ENCODE measurements at regions not wholly inside any gene's neighbourhood (a gene's known extent, or its start where the extent isn't known, plus 50 kb on each side); places are given as distances from the start of the nearest gene placed in this dataset.
"Not testable (repeated sequence)": the region's sequence is repeated elsewhere in the genome, so short reads cannot be mapped to it uniquely, and the experiment has no call there.

DNA sequence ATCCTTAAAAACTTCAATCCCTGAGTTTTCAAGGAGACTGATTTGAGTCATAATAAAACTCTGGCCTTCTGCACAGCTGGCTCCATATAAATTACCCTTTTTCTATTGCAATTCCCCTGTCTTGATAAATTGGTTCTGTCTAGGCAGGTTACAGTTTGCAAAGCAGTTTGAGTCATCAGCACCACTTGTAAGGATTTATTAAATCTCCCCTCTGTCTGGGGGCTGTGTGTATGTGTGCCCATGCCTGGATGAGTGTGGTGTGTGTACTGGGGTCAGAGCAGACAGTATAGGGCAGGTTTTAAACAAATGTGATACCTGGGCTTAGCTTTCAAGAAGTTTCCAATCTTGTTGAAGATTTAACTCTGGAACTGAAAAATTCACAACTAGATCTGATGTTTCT, 228.6 kb downstream of the FNDC1 start:
- DNase-seq, result no peak

DNA sequence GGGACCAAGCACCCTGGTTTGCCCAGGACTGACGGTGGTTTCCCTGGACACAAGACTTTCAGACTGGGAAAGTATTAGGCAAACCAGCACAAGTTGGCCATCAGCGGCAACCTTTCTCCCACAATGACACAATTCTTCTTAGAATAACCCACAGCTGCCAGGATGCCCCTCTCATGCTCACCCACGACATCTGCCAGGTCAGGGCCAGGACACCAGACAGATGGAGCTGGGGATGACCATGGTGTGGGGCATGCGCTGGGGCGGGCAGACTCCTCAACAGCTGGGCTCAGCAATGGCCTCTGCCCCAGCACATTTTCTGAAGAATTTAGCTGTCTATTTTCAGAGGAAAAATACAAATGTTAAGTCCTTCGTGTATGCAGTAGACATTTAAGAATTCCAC, 226.4 kb downstream of the FNDC1 start:
- DNase-seq, result no peak

DNA sequence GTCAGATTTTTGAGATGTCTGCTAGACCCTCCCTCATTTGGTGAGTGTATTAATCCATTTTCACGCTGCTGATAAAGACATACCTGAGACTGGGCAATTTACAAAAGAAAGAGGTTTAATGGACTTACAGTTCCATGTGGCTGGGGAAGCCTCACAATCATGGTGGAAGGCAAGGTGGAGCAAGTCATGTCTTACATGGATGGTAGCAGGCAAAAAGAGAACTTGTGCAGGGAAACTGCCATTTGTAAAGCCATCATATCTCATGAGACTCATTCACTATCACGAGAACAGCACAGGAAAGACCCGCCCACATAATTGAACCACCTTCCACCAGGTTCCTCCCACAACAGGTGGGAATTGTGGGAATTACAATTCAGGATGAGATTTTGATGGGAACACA, 223.5 kb downstream of the FNDC1 start:
- not testable (repeated sequence) for DNase-seq

GRCh38 chr6:159390381-159390780, 221.2 kb downstream of the FNDC1 start:
- DNase-seq, result no peak

- no peak for DNase-seq
Measured at GRCh38 chr6:159389695-159390094, 220.5 kb downstream of the FNDC1 start.

DNA sequence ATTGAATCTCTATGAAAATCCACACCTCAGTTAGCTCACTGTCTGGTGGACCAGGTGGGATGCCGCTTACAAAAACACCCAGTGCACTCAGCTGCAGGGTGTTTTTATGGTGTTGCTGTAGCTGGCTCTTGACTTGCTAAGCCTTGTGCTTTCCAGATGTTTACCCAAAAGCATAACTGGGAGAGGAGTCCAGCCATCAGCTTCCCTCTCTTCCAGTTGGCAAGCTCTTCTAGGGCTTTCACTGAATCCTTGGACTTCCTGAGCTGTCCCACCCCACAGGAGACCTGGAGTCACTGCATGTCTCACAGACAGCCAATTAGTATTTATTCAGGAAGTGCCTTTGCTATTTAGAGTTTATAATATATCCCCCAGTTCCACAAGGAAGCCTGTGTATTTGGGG, 210.9 kb downstream of the FNDC1 start:
- no peak for DNase-seq

- DNase-seq, result no peak
Measured at GRCh38 chr6:159378411-159379328, 209.5 kb downstream of the FNDC1 start.

GRCh38 chr6:159376516-159377158, 207.4 kb downstream of the FNDC1 start:
- no peak for DNase-seq

DNA sequence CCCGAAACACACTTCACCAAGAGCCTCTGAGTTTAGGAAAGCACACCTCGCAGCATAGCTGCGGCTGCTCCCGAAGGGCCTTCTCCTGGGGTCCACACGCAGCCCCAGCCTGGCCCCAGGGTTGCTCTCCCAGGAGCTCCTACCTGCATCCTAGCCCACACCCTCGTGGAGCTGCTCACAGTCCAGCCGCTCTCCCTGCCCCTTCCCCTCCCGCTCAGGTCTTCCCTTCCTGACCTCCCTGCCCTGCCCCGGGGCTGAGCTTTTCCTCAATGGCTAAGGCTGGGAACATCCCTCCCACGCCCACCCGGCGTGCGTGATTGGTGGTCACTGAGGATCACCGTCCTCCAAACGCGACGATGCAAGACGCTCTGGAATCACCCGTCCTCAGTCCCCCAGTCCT, 205.8 kb downstream of the FNDC1 start:
- no peak for DNase-seq

DNA sequence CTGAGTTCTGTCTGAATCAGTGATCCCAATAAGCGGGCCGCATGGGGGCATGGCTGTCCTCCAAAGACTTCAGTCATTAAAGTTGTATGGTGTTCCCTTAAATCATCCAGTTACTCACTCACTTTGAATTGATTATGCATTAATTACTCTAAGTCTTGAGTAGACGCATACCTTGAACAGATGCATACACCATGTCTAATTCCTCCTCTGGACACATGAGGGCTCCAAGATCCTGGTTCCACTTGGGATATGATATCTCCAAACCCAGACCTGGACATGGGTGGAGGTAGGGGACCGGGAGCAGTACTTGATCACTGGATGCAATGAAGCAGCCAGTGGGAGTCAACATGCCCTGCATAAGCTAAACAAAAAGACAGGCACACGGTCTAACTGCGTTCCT, 204.5 kb downstream of the FNDC1 start:
- DNase-seq, result no peak

DNA sequence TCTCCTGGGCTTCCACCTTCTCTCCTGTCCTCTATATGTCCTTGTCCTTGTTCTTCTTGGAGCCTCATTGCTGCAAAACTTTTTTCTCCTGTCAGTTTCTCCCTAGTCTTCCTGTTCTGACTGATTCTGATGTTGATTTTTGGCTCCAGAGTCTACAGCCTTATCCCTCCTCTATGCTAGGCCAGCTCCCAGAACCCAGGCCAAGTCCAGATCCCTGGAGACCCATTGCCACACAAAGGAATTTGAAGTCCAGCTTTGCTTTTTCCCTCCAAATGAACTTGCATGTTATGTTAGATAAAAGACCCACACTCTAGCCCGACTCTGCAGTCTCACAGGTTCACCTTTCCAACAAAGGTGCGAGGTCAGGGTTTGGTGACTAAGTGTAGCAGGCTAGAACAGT, 203.1 kb downstream of the FNDC1 start:
- DNase-seq, result no peak

- no peak for DNase-seq
Measured at GRCh38 chr6:159360306-159360705, 191.1 kb downstream of the FNDC1 start.

DNA sequence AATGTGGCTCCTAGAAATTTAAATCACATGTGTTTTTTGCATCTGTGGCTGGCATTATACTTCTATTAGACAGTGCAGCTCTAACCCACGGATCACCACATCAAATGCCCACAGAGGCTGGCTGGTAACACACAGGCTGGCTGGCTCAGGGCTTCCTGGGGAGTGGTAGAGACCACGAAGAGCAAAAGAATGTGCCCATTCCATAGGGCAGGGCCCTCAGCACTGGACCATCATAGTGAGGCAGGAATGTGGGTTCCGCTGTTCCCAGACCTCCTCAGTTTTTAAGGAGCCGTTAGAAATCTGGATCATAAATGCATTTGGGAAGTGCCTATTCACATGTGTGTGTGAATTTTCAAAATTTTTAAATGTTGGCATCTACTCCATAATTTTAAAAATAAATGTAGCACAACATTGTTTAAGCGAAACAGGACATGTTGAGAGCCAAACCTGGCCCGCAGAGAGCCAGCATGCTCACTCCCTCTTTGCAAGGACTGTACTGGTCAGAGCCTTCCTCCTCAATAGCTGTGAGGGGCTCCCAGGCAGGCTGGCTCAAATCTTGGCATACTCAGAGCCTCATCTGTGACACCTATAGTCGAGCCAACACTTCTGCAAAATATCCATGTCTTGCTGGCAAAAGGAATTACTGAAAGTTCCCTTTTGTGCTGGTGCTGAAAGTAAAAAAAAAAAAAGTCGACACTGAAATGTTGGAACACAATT, 190.5 kb downstream of the FNDC1 start:
- no peak for DNase-seq

DNA sequence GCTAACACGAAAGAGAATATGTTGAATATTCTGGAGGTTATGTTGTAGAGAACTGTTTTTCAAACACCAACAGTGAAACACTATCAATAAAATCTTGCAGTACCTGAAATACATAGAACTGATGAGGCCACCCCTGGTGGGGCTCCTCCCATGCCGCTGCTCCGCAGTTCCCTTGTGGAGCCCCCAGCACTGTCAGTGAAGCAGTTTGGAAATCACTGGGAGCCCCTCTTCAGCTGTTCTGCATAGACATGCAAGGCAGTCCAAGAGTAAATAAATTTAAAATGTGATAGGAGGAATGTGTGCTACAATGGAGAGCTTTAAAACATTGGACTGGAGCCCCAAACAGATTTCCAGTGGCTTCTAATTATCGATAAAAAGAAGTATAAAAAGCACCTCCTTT, 189.4 kb downstream of the FNDC1 start:
- no peak for DNase-seq

DNA sequence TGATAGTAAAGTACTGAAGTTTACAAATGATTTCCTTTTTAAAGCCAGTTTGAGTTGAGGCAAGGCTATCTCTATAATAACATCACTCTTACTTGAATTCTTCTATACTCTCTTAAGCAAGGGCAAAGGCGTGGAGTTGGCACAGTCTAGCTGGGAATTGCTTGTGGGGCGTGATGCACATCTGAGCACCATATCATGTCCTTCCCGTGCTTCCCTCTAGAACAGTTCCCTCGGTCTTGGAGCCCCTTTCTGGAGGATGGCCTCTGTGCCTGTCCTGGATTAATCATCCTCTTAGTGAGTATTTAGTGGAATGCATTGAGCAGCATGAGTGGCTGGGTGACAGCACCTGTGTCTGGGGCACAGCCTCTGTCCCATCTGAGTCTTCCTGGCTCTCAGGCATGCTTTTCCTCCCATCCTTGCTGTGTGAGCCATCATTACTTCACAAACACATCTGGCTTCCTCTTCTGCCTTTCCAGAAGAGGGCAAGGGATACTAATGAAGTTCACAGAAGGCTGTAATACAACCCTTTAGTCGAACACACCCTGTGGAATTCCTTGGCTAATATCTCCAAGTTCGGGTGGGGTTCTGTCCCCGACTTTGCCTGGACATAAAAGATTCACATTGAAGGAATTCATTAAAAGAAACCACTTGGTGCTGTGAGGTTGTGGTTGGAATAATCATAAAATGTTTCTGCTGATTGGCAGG, 188.2 kb downstream of the FNDC1 start:
- DNase-seq, result no peak

DNA sequence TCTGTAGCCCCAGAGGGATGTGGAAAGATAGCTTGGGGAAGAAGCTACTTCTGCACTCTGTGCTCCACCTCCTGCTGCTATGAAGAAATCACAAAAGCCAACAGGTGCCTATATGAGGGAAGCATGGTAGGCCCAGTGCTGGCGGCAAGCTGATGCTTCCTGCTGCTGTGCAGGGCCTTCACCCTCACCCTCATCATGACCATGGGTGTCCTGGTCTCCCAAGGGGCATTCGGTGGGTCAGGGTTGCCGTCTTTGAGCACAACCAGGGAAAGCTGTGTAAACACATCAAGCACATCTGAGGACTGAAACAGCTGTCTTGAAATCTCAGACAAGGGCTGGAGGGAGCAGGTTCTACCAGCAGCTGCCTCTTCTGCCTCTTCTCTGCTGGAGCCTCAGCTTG, 184.0 kb downstream of the FNDC1 start:
- DNase-seq, result no peak

- DNase-seq, result no peak
Measured at GRCh38 chr6:159351707-159352106, 182.5 kb downstream of the FNDC1 start.

DNA sequence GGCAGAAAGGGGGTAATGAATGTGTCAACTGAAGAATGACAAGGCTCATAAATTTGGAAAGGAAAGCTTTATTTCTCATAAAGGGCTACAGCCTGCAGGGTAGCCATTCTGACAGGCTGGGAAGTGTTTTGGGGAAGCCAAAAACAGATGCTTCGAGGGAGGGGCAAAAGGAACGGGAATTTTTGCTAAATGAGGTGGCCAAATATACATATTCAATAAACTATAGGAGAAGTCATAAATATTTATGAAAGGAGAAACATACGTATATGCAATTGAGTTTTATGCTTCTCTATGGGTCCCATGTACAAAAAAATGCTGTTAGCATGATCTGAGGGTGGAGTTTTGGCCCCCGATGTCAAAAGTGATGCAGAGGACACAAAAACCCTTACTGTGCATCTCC, 180.7 kb downstream of the FNDC1 start:
- no peak for DNase-seq

DNA sequence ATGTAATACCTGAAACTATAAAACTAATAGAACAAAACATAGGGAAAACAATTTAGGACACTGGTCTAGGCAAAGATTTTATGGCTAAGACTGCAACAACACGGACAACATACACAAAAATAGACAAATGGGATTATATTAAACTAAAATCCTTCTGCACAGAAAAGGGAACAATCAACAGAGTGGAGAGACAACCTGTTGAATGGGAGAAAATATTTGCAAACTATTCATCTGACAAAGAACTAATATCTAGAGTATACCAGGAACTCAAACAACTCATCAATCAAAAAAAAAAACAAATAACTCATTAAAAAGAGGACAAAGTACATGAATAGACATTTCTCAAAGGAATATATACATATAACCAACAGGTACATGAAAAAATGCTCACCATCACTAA, 174.5 kb downstream of the FNDC1 start:
- DNase-seq, result no peak

GRCh38 chr6:159342146-159342545, 172.9 kb downstream of the FNDC1 start:
- no peak for DNase-seq

- DNase-seq, result no peak
Measured at GRCh38 chr6:159334068-159334467, 164.9 kb downstream of the FNDC1 start.

DNA sequence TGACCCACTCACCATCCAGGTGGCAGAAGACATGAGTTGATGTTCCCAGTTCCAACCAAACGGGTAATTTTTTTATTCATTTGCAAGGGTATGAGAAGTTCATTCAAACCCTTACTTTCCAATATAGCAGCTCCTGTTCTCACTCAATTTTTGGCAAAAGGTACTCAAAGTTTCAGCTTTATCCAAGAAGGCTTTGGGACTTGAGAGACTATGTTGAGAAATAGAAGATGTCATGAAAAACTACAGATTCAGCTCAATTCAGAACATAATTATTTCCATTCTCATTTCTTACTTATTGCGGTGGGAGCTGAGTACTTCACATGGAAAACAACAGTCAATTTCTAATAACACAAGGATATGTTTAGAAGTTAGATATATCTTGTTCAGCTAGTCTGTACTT, 162.3 kb downstream of the FNDC1 start:
- no peak for DNase-seq

DNA sequence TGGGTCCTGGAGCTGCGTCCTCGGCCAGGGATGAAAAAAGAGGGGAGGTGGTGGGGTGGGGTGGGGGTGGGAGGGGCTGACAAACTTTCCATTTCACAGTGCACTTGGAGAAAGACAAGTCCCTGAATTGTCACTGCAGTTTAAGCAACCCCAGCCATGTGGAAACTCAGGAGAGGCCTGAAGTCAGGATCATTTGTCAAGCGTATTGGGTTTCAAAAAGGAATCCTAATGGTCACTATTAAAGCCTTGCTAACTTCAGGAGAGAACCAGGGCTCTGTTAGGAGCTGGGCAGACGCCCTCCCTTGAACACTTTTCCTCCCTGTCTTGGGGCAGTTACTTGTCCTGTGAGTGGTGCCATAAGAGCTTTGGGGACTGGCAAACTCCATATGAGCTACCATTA, 159.9 kb downstream of the FNDC1 start:
- no peak for DNase-seq

Data from inflammatory macrophage (primary cell).